ENCODE measurements at regions not wholly inside any gene's neighbourhood (a gene's known extent, or its start where the extent isn't known, plus 50 kb on each side); places are given as distances from the start of the nearest gene placed in this dataset.
"Not testable (repeated sequence)": the region's sequence is repeated elsewhere in the genome, so short reads cannot be mapped to it uniquely, and the experiment has no call there.

GRCh38 chr3:110620118-110620517, 451.5 kb upstream of the NECTIN3 start:
- no peak for ATAC-seq

GRCh38 chr3:110623571-110623970, 448.0 kb upstream of the NECTIN3 start:
- ATAC-seq = no peak
- ChIA-PET CTCF (no interaction called here), POLR2A (no interaction called here)
- H3K27me3 ChIP-seq (ENCODE audit: control insufficient read depth in 2 of 2, insufficient read depth in 2 of 2, low read length in 2 of 2) = no peaks in the 10 kb centered on the region
- Mint-ChIP-seq H3K27me3 (peaks cover 0 to under 1% (median 0%) of the 10 kb centered on the region in 5 donors), H3K4me3 (no peak overlapping the region), H3K27ac (no peak overlapping the region), H3K4me1 (peaks cover 0 to 29% (median 22%) of the 10 kb centered on the region in 7 donors), H3K9me3 (peaks cover 0 to 7% (median 0%) of the 10 kb centered on the region in 11 donors), H3K36me3 (no peaks in the 10 kb centered on the region)
- peaks cover 0 to 7% of the 10 kb centered on the region in 2 donors for H3K4me1 ChIP-seq (ENCODE audit: control insufficient read depth in 2 of 2, insufficient read depth in 2 of 2, low read length in 2 of 2)
- H3K36me3 ChIP-seq (ENCODE audit: control insufficient read depth in 2 of 3, insufficient read depth in 3 of 3, low read length in 3 of 3) = no peaks in the 10 kb centered on the region
- intact Hi-C loops (cut with micrococcal nuclease) = loop anchor here in 1 of 2 donors (10.0 kb wide), 1 partner anchor 921 kb away; the partner anchor contains the start of gene CD96
- no peak overlapping the region for H3K4me3 ChIP-seq (ENCODE audit: low read length)
- H3K9me3 ChIP-seq (ENCODE audit: control insufficient read depth in 2 of 3, low read length in 3 of 3) = no peaks in the 10 kb centered on the region
- H3K27ac ChIP-seq (ENCODE audit: low read depth, low read length) = no peak overlapping the region
- no peak for DNase-seq

More at GRCh38 chr3:110620118-110620517, 451.5 kb upstream of the NECTIN3 start:
- Mint-ChIP-seq H3K9me3 (no peaks in the 10 kb centered on the region), H3K4me1 (peaks cover 0 to under 1% (median 0%) of the 10 kb centered on the region in 7 donors), H3K4me3 (no peak overlapping the region), H3K27ac (no peak overlapping the region), H3K36me3 (no peaks in the 10 kb centered on the region), H3K27me3 (peaks cover 0 to 9% (median 5%) of the 10 kb centered on the region in 5 donors)
- POLR2A ChIA-PET = no interaction called here
- no peaks in the 10 kb centered on the region for H3K9me3 ChIP-seq (ENCODE audit: control insufficient read depth in 2 of 3, low read length in 3 of 3)
- H3K27ac ChIP-seq (ENCODE audit: low read depth, low read length) = no peak overlapping the region
- no peaks in the 10 kb centered on the region for H3K27me3 ChIP-seq (ENCODE audit: control insufficient read depth in 2 of 2, insufficient read depth in 2 of 2, low read length in 2 of 2)
- no peak for DNase-seq
- H3K36me3 ChIP-seq (ENCODE audit: control insufficient read depth in 2 of 3, insufficient read depth in 3 of 3, low read length in 3 of 3) = no peaks in the 10 kb centered on the region
- H3K4me3 ChIP-seq (ENCODE audit: low read length) = no peak overlapping the region
- intact Hi-C loops (cut with micrococcal nuclease) = loop anchor here in 1 of 2 donors (10.0 kb wide), 1 partner anchor 925 kb away; the partner anchor contains the start of gene CD96
- H3K4me1 ChIP-seq (ENCODE audit: control insufficient read depth in 2 of 2, insufficient read depth in 2 of 2, low read length in 2 of 2) = no peaks in the 10 kb centered on the region
- CTCF ChIA-PET = interaction anchor here (0.6 kb wide), 1 partner anchor 31 kb away, joined by 4 read pairs; no protein-coding TSS in a partner anchor

GRCh38 chr3:110624576-110624975, 447.0 kb upstream of the NECTIN3 start:
- no peak overlapping the region for H3K4me3 Mint-ChIP-seq
- H3K27me3 Mint-ChIP-seq = no peaks in the 10 kb centered on the region
- ChIA-PET POLR2A (no interaction called here), CTCF (no interaction called here)
- Histone ChIP-seq H3K27me3 (ENCODE audit: control insufficient read depth in 2 of 2, insufficient read depth in 2 of 2, low read length in 2 of 2) (no peaks in the 10 kb centered on the region), H3K4me3 (ENCODE audit: low read length) (no peak overlapping the region), H3K36me3 (ENCODE audit: control insufficient read depth in 2 of 3, insufficient read depth in 3 of 3, low read length in 3 of 3) (no peaks in the 10 kb centered on the region), H3K27ac (ENCODE audit: low read depth, low read length) (no peak overlapping the region), H3K4me1 (ENCODE audit: control insufficient read depth in 2 of 2, insufficient read depth in 2 of 2, low read length in 2 of 2) (peaks cover 0 to 7% of the 10 kb centered on the region in 2 donors), H3K9me3 (ENCODE audit: control insufficient read depth in 2 of 3, low read length in 3 of 3) (no peaks in the 10 kb centered on the region)
- no peak for ATAC-seq
- peaks cover 0 to 33% (median 26%) of the 10 kb centered on the region in 7 donors for H3K4me1 Mint-ChIP-seq
- H3K36me3 Mint-ChIP-seq = no peaks in the 10 kb centered on the region
- H3K27ac Mint-ChIP-seq = no peak overlapping the region
- intact Hi-C loops (cut with micrococcal nuclease) = loop anchor here in 1 of 2 donors (10.0 kb wide), 1 partner anchor 920 kb away; the partner anchor contains the start of gene CD96
- no peak for DNase-seq
- peaks cover 0 to 7% (median 0%) of the 10 kb centered on the region in 11 donors for H3K9me3 Mint-ChIP-seq

GRCh38 chr3:110625201-110625747, 446.3 kb upstream of the NECTIN3 start:
- ChIA-PET CTCF (no interaction called here), POLR2A (no interaction called here)
- H3K36me3 Mint-ChIP-seq = no peaks in the 10 kb centered on the region
- Histone ChIP-seq H3K27ac (ENCODE audit: low read depth, low read length) (no peak overlapping the region), H3K4me3 (ENCODE audit: low read length) (no peak overlapping the region), H3K4me1 (ENCODE audit: control insufficient read depth in 2 of 2, insufficient read depth in 2 of 2, low read length in 2 of 2) (peaks cover 0 to 7% of the 10 kb centered on the region in 2 donors), H3K27me3 (ENCODE audit: control insufficient read depth in 2 of 2, insufficient read depth in 2 of 2, low read length in 2 of 2) (no peaks in the 10 kb centered on the region), H3K36me3 (ENCODE audit: control insufficient read depth in 2 of 3, insufficient read depth in 3 of 3, low read length in 3 of 3) (no peaks in the 10 kb centered on the region), H3K9me3 (ENCODE audit: control insufficient read depth in 2 of 3, low read length in 3 of 3) (no peaks in the 10 kb centered on the region)
- H3K4me3 Mint-ChIP-seq = peak overlapping the region in 2 of 10 donors; percentile 27 to 35
- ATAC-seq = no peak
- peak overlapping the region in 2 of 9 donors; percentile 39 to 54 for H3K27ac Mint-ChIP-seq
- H3K9me3 Mint-ChIP-seq = peaks cover 0 to 7% (median 0%) of the 10 kb centered on the region in 11 donors
- no peaks in the 10 kb centered on the region for H3K27me3 Mint-ChIP-seq
- intact Hi-C loops (cut with micrococcal nuclease) = loop anchor here in 1 of 2 donors (10.0 kb wide), 1 partner anchor 920 kb away; the partner anchor contains the start of gene CD96
- peaks cover 0 to 33% (median 26%) of the 10 kb centered on the region in 7 donors for H3K4me1 Mint-ChIP-seq
- no peak for DNase-seq

- CTCF ChIA-PET; H3K36me3 Mint-ChIP-seq; POLR2A ChIA-PET; H3K27me3 ChIP-seq (ENCODE audit: control insufficient read depth in 2 of 2, insufficient read depth in 2 of 2, low read length in 2 of 2); H3K36me3 ChIP-seq (ENCODE audit: control insufficient read depth in 2 of 3, insufficient read depth in 3 of 3, low read length in 3 of 3); H3K4me1 ChIP-seq (ENCODE audit: control insufficient read depth in 2 of 2, insufficient read depth in 2 of 2, low read length in 2 of 2); H3K9me3 Mint-ChIP-seq; H3K27me3 Mint-ChIP-seq; H3K9me3 ChIP-seq (ENCODE audit: control insufficient read depth in 2 of 3, low read length in 3 of 3): not testable (repeated sequence)
- DNase-seq (peak in 6 of 9 donors; percentile 10 to 38 (median 21)), ATAC-seq (peak; percentile 34)
- Histone ChIP-seq H3K27ac (ENCODE audit: low read depth, low read length) (peak overlapping the region; percentile 40), H3K4me3 (ENCODE audit: low read length) (peak overlapping the region; percentile 22)
- Mint-ChIP-seq H3K4me3 (peak overlapping the region; percentile 25 to 88 (median 78)), H3K27ac (peak overlapping the region in 6 of 9 donors; percentile 54 to 76 (median 68)), H3K4me1 (peaks cover 0 to 33% (median 26%) of the 10 kb centered on the region in 7 donors)
- intact Hi-C loops (cut with micrococcal nuclease) = loop anchor here in 1 of 2 donors (10.0 kb wide), 1 partner anchor 918 kb away; the partner anchor contains the start of gene CD96
Observed at GRCh38 chr3:110626652-110627111, 444.9 kb upstream of the NECTIN3 start.

- H3K4me1 ChIP-seq (ENCODE audit: control insufficient read depth in 2 of 2, insufficient read depth in 2 of 2, low read length in 2 of 2) = peaks cover 0 to 7% of the 10 kb centered on the region in 2 donors
- no peak overlapping the region for H3K4me3 ChIP-seq (ENCODE audit: low read length)
- ATAC-seq (no peak), DNase-seq (no peak)
- no peaks in the 10 kb centered on the region for H3K27me3 Mint-ChIP-seq
- H3K27me3 ChIP-seq (ENCODE audit: control insufficient read depth in 2 of 2, insufficient read depth in 2 of 2, low read length in 2 of 2) = no peaks in the 10 kb centered on the region
- H3K27ac Mint-ChIP-seq = peak overlapping the region in 3 of 9 donors; percentile 11 to 48 (median 42)
- H3K9me3 ChIP-seq (ENCODE audit: control insufficient read depth in 2 of 3, low read length in 3 of 3) = no peaks in the 10 kb centered on the region
- CTCF ChIA-PET = interaction anchor here (0.6 kb wide), 1 partner anchor 22 kb away, joined by 3 read pairs; no protein-coding TSS in a partner anchor
- peak overlapping the region in 9 of 10 donors; percentile 1 to 77 (median 36) for H3K4me3 Mint-ChIP-seq
- POLR2A ChIA-PET = no interaction called here
- no peaks in the 10 kb centered on the region for H3K36me3 ChIP-seq (ENCODE audit: control insufficient read depth in 2 of 3, insufficient read depth in 3 of 3, low read length in 3 of 3)
- H3K36me3 Mint-ChIP-seq = no peaks in the 10 kb centered on the region
- peaks cover 0 to 33% (median 26%) of the 10 kb centered on the region in 7 donors for H3K4me1 Mint-ChIP-seq
- H3K9me3 Mint-ChIP-seq = peaks cover 0 to 7% (median 0%) of the 10 kb centered on the region in 11 donors
- intact Hi-C loops (cut with micrococcal nuclease) = loop anchor here in 1 of 2 donors (10.0 kb wide), 1 partner anchor 916 kb away; the partner anchor contains the start of gene CD96
- H3K27ac ChIP-seq (ENCODE audit: low read depth, low read length) = no peak overlapping the region
Observed at GRCh38 chr3:110628650-110629301, 442.8 kb upstream of the NECTIN3 start.

All from naive thymus-derived CD4-positive, alpha-beta T cell (primary cell).